Progenitor cell of endocrine pancreas (in vitro differentiated cells): ENCODE measurements at regions not wholly inside any gene's neighbourhood (a gene's known extent, or its start where the extent isn't known, plus 50 kb on each side); places are given as distances from the start of the nearest gene placed in this dataset.

ENCODE experiments used
- DNase-seq: peaks from one replicate; pipeline ENCODE4 v3.0.0; 2021; ENCODE audit warnings: low spot score; ENCODE audit not compliant: unreplicated experiment
- H3K27ac Mint-ChIP-seq: 2 replicates; pipeline ENCODE4 v1.8.0; 2021; ENCODE audit warnings: mild to moderate bottlenecking, moderate library complexity, mixed read lengths
- H3K27me3 Mint-ChIP-seq: 2 replicates; pipeline ENCODE4 v1.8.0; 2021; ENCODE audit warnings: mixed read lengths
- H3K36me3 Mint-ChIP-seq: 2 replicates; pipeline ENCODE4 v1.8.0; 2022; ENCODE audit warnings: mixed read lengths; ENCODE audit not compliant: insufficient read depth
- H3K4me1 Mint-ChIP-seq: 2 replicates; pipeline ENCODE4 v1.8.0; 2021; ENCODE audit warnings: low read depth, mixed read lengths
- H3K4me3 Mint-ChIP-seq: 2 replicates; pipeline ENCODE4 v1.8.0; 2021; ENCODE audit warnings: low read depth, mild to moderate bottlenecking, moderate library complexity, mixed read lengths
- H3K9me3 Mint-ChIP-seq: 2 replicates; pipeline ENCODE4 v1.8.0; 2021; ENCODE audit warnings: low read depth, mixed read lengths
- TF ChIP-seq, protein P1 (sequence below): fragments of 200-600 bp; sonication (generic); IDR thresholded peaks from one replicate; pipeline ENCODE4 v1.5.0; 2021; ENCODE audit warnings: antibody characterized with exemption, mild to moderate bottlenecking; ENCODE audit not compliant: unreplicated experiment

DNA sequence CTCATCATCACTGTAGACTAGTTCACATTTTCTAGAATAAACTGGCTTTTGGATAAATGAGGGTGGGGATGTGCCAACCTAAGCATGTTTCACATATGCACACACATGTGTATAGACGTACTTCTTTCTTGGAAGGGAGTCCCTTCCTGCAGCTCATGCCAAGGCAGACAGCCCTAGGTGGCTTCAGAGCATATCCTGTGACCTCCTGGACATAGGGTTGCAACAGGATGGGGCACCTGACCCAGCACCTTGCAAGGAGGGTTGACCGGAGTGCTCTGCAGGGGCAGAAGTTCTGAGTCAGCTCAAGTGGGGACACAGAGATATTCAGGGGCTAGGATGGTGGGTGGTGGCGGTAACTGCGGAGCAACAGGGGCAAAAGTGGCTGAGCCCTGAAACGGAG is 68.6 kb upstream of the RALGAPA2 start:
- TF ChIP-seq, protein P1, sequence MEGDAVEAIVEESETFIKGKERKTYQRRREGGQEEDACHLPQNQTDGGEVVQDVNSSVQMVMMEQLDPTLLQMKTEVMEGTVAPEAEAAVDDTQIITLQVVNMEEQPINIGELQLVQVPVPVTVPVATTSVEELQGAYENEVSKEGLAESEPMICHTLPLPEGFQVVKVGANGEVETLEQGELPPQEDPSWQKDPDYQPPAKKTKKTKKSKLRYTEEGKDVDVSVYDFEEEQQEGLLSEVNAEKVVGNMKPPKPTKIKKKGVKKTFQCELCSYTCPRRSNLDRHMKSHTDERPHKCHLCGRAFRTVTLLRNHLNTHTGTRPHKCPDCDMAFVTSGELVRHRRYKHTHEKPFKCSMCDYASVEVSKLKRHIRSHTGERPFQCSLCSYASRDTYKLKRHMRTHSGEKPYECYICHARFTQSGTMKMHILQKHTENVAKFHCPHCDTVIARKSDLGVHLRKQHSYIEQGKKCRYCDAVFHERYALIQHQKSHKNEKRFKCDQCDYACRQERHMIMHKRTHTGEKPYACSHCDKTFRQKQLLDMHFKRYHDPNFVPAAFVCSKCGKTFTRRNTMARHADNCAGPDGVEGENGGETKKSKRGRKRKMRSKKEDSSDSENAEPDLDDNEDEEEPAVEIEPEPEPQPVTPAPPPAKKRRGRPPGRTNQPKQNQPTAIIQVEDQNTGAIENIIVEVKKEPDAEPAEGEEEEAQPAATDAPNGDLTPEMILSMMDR: no peak
- H3K27me3 Mint-ChIP-seq: no peaks in the 10 kb centered on the region
- H3K4me1 Mint-ChIP-seq: no peaks in the 10 kb centered on the region
- no peak overlapping the region for H3K4me3 Mint-ChIP-seq
- H3K9me3 Mint-ChIP-seq: peaks cover 3% of the 10 kb centered on the region
- H3K27ac Mint-ChIP-seq: no peak overlapping the region
- no peaks in the 10 kb centered on the region for H3K36me3 Mint-ChIP-seq
- DNase-seq: no peak

DNA sequence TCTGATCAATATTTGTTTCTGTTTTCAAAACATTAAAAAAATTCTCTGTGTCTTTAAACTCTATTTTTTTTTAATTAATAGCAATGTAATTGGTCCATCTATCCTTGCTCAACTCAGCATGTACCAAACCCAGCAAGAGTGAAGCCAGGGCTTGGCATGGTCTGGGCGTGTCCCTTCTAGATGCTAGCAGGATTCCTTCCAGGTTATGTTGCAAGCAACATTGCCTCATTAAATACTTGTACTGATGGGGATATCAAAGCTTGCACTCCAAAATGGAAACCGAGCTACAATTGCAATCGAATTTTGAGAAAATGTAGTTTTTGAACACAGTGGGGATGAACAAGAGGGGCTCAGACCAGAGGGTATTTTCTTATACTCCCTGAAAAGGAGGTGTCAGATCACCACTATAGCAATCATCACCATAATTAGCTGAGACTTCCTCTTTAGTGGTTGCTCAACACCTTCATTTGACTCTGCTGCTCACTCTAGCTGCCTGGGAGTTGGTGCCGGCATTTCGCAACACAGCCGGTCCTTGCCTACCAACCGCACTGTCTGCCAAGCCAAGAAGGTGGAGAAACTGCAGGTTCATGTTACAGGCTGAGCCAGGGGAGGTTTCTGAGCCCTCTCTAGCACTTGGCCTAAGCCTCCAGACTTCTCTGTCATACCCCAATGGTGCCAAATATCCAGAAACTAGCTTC is 67.8 kb upstream of the RALGAPA2 start:
- Mint-ChIP-seq H3K36me3 (no peaks in the 10 kb centered on the region), H3K27ac (no peak overlapping the region), H3K4me1 (no peaks in the 10 kb centered on the region), H3K27me3 (no peaks in the 10 kb centered on the region), H3K4me3 (no peak overlapping the region), H3K9me3 (no peaks in the 10 kb centered on the region)
- no peak for DNase-seq
- TF ChIP-seq, protein P1: no peak

DNA sequence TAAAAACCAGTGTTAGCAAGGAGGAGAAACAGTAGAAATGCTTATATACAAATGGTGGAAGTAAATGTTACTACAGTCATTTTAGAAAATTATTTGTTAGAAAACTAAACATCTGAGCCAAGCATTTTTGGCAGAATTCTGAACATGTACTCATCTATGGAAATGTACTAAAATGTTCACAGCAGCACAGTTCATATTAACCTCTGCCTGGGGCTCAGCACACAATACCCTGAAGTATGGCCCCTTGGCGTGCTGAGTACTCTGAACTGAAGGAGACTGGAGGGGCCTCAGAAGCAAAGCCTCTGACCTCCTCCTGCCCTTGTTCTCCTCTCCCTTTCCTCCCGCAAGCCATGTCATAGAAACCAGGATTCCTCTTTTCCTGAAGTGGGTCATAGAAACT is 66.2 kb upstream of the RALGAPA2 start:
- Mint-ChIP-seq H3K4me1 (no peaks in the 10 kb centered on the region), H3K27ac (no peak overlapping the region), H3K9me3 (no peaks in the 10 kb centered on the region), H3K27me3 (no peaks in the 10 kb centered on the region), H3K4me3 (no peak overlapping the region), H3K36me3 (no peaks in the 10 kb centered on the region)
- DNase-seq: no peak
- TF ChIP-seq, protein P1: no peak

DNA sequence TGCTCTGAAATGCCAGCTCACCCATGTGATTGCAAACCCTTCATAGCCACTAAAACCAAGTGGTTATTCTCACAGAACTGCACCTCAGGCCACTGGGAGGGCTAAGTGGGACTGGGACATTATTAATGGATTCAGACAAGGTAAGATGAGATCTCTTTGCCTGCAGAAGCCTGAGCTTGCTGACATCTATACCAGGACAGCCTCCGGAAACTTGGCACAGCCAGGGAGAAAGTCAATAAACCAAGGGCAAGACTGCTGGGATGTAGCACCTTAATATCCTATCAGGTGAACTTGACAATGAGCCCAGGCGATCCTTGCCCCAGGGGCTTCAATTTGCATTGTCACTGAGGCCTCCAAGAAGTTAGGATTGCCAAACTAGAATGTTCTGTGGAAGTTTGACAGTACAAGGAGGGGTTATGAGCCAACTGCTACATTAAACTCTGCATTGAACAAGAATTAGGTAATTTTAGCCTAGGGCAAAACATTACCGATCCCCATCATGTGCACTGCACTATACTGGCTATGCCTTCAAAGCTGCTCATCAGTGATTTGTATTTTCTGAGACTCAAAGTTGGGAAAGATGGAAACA is 60.1 kb upstream of the RALGAPA2 start:
- H3K4me3 Mint-ChIP-seq: no peak overlapping the region
- DNase-seq: no peak
- no peaks in the 10 kb centered on the region for H3K27me3 Mint-ChIP-seq
- TF ChIP-seq, protein P1: no peak
- no peaks in the 10 kb centered on the region for H3K36me3 Mint-ChIP-seq
- no peaks in the 10 kb centered on the region for H3K4me1 Mint-ChIP-seq
- H3K9me3 Mint-ChIP-seq: peaks cover 5% of the 10 kb centered on the region
- H3K27ac Mint-ChIP-seq: no peak overlapping the region

DNA sequence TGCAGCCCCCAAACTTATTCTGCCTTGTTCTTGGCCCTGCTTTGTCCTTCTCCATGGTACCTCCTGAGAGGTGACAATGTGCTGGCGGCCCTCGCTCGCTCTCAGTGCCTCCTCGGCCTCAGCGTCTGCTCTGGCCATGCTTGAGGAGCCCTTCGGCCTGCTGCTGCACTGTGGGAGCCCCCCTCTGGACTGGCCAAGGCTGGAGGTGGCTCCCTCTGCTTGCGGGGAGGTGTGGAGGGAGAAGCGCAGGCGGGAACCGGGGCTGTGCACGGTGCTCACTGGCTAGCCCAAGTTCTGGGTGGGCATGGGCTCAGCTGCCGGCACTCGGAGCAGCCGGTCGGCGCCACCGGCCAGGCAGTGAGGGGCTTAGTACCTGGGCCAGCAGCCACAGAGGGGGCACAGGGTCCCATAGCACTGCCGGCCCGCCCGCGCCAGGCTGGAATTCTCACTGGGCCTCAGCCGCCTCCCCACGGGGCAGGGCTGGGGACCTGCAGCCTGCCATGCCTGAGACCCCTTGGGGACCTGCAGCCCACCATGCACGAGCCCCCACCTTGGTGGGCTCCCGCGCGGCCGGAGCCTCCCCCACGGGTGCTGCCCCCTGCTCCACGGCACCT is 55.9 kb upstream of the RALGAPA2 start:
- Mint-ChIP-seq H3K9me3 (peaks cover 5% of the 10 kb centered on the region), H3K4me3 (no peak overlapping the region), H3K27me3 (no peaks in the 10 kb centered on the region), H3K27ac (no peak overlapping the region), H3K4me1 (no peaks in the 10 kb centered on the region), H3K36me3 (no peaks in the 10 kb centered on the region)
- TF ChIP-seq, protein P1: no peak
- DNase-seq: no peak
